IPS-NIHi7 (cell line): ENCODE measurements at regions not wholly inside any gene's neighbourhood (a gene's known extent, or its start where the extent isn't known, plus 50 kb on each side); places are given as distances from the start of the nearest gene placed in this dataset.
"Not testable (repeated sequence)": the region's sequence is repeated elsewhere in the genome, so short reads cannot be mapped to it uniquely, and the experiment has no call there.

ENCODE experiments used
- DNase-seq: peaks from one replicate; pipeline ENCODE4 v3.0.0; 2012; ENCODE audit warnings: mixed read lengths; ENCODE audit errors: extremely low spot score

- no peak for DNase-seq
These were observed 719.1 kb downstream of the CD109 start for GRCh38 chr6:74415056-74415455.

- no peak for DNase-seq
These were observed 714.6 kb downstream of the CD109 start for GRCh38 chr6:74410630-74411029.

DNA sequence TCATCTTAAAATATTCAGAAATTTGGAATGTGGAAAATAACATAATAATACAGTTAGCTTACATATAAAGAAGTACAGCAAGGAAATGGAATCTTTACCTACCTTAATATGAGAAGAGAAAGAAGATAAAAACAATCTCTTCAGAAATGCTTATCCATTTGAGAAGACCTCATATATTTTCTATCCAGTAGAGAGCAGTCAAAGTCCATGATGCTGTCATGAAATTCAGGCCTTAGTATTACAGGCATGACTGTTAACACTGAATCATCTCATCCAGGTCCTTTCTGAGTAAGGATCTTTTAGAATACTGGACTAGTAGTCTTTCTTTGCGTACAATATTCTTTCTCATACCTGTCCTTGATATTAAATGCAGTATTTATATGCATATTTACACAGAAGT lies 713.4 kb downstream of the CD109 start:
- DNase-seq, result no peak

DNA sequence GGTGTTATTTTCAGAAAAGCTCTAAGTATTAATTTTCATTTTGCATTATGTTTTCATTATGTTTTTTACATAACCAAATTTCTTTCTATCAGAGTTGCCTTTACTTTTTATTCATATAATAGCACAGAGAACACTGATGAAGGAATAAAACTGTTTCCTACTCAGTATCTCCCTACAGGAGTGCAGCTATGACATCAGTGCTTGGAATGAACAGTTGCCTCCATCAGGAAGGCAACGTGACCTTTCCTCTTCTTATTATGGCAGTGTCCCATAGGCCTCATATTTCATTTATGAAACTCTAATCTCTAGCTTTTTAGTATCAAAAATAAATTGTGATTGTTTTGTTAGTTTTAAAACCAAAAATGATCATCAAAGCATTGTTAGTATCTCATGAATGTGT lies 712.8 kb downstream of the CD109 start:
- no peak for DNase-seq

GRCh38 chr6:74404366-74404765 lies 708.4 kb downstream of the CD109 start:
- DNase-seq, result no peak

- DNase-seq, result no peak
These were observed 706.8 kb downstream of the CD109 start for GRCh38 chr6:74402781-74403180.

GRCh38 chr6:74378437-74378836 lies 682.4 kb downstream of the CD109 start:
- not testable (repeated sequence) for DNase-seq

GRCh38 chr6:74369556-74369993 lies 673.6 kb downstream of the CD109 start:
- DNase-seq, result no peak

DNA sequence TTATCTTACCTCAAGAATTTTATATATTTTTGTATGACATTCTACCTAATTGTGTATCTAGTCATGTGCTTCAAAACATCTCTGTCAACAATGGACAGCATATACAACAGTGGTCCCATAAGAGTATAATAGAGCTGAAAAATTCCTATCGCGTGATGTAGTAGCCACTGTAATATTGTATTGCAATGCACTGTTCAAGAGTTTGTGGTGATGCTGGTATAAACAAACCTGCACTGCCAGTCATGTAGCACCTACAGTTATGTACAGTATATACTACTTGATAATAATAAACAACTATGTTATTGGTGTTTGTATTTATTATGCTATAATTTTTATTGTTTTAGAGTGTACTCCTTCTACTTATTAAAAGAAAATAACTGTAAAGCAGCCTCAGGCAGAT lies 672.7 kb downstream of the CD109 start:
- DNase-seq, result no peak

DNA sequence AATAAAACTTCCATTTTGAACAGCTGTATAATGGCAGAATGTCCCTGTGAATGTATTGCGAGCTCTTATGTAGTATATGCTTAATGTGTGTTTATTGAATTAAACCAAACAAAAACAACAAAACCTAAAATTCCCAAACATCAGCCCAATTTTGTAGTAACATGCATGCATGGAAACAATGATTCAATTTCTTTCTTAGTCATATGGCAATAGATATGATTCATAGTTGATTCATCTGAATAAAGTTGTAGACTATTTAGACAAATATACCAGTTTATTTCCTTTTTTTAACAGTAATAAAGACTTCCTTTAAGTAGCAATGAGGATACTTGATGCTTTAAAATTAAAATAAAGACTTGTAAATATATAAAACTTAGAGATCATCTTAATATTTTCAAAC lies 670.6 kb downstream of the CD109 start:
- no peak for DNase-seq

DNA sequence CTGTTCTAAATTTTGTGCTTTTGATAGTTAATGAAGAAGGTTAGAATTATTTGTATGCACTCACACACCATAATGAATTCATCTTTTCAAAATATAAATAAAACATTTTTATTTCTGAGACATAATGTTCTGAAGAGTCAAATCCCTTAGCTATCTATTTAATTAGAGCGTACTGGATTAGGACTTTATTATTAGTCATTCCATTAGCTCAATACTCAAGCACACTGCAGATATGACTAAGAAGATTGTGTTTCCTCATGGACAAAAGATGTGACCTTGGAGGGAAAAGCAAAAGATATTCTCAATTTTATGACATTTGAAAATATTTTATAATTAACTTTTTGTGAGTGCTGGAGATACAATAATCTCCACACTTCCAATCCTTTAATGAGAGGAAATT lies 666.4 kb downstream of the CD109 start:
- DNase-seq, result no peak

DNA sequence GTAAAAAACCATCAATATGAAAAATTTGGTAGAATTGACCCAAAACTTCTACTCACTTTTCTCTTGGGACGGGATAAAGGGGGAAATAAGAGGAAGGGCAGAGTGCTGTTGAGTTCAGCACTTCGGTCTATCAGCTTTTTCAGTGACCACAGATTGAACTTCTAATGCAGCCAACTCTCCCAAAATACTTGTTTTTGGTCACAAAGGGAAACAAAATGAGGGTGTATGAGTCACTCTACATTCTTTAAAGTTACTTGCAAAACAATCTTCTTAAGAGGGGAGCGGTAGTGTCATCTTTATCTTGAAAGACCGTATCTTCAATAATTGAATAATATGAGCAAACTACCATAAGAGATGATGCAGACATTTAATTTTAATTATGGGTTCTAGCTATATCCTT lies 661.3 kb downstream of the CD109 start:
- no peak for DNase-seq

- DNase-seq, result peak; percentile 9
These were observed 660.4 kb downstream of the CD109 start for GRCh38 chr6:74356391-74356790.

- DNase-seq, result no peak
These were observed 651.0 kb downstream of the CD109 start for GRCh38 chr6:74346936-74347535.

DNA sequence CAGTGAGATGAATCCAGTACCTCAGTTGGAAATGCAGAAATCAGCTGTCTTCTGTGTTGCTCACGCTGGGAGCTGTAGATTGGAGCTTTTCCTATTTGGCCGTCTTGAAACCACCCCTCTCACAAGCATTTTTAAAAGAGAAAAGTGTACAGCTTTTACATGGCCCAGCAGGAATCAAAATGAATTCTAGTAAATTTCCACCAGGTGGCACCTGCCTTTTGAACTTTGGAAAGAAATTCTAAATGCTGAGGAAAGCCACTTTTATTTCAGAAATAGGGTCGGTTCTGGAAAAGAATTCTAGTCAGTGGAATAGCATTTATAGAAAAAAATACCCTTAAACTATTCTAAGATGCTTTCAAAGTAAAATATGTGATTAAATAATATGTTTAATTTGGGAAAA lies 647.8 kb downstream of the CD109 start:
- no peak for DNase-seq

GRCh38 chr6:74343321-74343720 lies 647.3 kb downstream of the CD109 start:
- DNase-seq, result not testable (repeated sequence)

- DNase-seq, result no peak
These were observed 638.7 kb downstream of the CD109 start for GRCh38 chr6:74334722-74335121.

- DNase-seq, result no peak
These were observed 637.4 kb downstream of the CD109 start for GRCh38 chr6:74333406-74333805.

DNA sequence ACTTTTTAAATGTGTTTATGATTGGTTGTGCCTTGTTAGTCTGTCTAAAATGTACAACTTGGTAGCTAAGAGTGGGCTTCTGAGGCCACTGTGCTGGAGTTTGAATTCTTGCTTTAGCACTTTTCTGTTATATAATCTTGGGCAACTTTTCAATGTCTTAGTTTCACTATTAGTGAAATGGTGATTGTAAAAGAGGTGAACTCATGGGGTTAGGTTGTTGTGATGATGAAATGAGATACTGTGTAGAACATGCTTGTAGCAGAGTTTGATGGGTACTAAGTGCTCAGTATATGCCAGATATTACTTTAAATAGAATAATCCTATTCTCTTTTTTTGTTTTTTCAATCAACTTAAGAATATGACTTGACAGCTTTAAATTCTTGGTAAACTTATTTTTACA lies 624.7 kb downstream of the CD109 start:
- DNase-seq, result no peak

GRCh38 chr6:74320074-74320473 lies 624.1 kb downstream of the CD109 start:
- DNase-seq, result no peak

GRCh38 chr6:74319292-74319691 lies 623.3 kb downstream of the CD109 start:
- peak; percentile 19 for DNase-seq

DNA sequence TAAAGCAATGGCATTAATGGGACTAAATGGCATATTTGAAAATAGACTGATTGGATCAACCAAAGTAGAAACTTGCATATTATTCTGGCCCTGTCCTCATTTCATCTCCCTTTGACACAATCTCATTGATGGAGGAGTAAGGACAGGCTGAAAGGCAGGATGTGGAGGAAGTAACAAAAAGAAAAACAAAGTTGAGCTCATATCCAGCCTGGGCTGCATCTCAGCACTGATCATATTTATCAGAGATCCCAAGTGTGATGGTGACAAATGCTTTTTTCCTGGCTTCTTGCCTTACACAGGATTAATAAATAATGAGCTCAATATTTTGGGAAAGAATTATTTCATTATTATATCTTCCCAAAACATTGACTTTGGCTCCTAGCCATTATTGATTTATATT lies 622.7 kb downstream of the CD109 start:
- no peak for DNase-seq

DNA sequence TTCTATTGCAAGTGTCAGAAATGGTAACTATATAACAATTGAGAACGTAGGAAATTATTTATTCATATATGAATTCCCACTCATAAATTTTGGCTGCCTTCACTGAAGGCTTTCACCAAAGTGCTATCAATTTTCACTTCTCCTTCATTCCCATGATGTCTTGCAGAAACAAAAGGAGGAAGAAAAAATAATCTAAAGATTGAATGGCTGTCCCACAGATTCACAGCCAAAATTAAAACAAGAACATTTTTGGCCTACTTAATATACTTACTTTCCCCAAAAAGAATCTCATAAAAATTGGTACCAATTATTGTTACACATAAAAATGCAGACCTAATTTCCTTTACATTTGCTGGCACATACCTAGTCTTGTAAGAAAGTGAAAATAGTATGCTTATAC lies 616.1 kb downstream of the CD109 start:
- no peak for DNase-seq

DNA sequence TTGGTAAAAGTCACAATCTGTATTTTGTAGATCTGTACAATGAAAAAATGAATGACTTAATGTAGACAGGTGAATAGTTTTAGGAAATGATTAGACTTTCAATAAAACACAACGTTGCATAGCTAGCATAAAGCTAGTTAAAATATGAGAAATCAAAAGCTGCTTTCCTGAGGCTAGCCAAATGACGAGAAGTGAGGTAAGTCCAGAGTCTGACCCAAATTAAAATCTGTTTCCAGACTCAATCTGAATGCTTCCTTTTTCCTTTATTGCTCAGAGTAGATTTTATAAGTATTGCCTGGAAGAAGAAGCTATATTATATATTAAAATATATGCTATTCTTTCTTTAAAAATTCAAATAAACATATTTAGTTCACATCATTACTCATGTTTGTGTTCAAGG lies 615.4 kb downstream of the CD109 start:
- no peak for DNase-seq
